ENCODE measurements at regions not wholly inside any gene's neighbourhood (a gene's known extent, or its start where the extent isn't known, plus 50 kb on each side); places are given as distances from the start of the nearest gene placed in this dataset.

DNA sequence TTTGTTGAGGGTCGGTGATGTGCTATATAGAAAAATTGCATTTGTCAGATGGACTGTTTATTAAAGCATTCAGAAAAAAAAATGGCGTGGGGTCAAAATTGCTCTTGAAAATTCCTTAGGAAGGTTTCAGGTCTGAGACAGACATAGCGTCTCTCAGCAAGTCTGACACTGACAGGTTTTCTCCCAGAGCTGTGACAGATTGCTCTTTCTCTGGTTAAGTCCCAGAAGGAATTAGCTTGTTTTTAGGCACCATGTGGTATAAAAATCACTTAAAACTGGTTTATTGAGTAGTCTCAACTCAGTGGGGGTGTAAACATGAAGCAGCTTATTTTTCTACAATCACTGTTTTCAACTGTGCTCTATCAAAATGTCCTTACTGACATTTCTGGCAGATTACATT is 1379.8 kb downstream of the MAT2B start:
- 70% methylated on average over 3 of the region's 3 CpGs for WGBS
- no peak overlapping the region for H3K27ac ChIP-seq (ENCODE audit: low read depth in 1 of 2, low read length in 2 of 2)

DNA sequence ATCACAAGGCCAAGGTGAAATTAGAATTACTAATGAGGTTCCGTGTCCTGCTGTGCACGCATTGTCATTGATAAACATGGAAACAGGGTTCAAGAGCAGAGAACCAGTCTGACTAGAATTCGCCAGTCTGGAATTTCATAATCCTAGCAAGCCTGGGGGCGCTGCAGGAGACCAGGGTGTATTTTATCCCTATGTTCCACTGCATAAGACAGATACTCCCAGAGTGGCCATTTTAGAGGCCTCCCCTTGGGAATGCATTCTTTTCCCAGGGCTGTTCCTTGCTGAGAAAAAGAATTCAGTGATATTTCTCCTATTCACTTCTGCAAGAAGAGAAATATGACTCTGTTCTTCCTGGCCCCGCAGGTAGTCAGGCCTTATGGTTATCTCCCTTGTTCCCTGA is 1387.7 kb downstream of the MAT2B start:
- H3K4me3 ChIP-seq (ENCODE audit: low read depth in 1 of 3, low read length in 3 of 3), result no peak overlapping the region
- DNase-seq (ENCODE audit: low spot score), result no peak
- TF ChIP-seq RAD21 (IDR thresholded peaks at IDR 0.05), result no peak
- TF ChIP-seq ZBTB33 (IDR thresholded peaks at IDR 0.05), result no peak
- TF ChIP-seq RXRA (IDR thresholded peaks at IDR 0.05), result no peak
- no peak for TF ChIP-seq YY1 (IDR thresholded peaks at IDR 0.05)
- TF ChIP-seq, protein P1, sequence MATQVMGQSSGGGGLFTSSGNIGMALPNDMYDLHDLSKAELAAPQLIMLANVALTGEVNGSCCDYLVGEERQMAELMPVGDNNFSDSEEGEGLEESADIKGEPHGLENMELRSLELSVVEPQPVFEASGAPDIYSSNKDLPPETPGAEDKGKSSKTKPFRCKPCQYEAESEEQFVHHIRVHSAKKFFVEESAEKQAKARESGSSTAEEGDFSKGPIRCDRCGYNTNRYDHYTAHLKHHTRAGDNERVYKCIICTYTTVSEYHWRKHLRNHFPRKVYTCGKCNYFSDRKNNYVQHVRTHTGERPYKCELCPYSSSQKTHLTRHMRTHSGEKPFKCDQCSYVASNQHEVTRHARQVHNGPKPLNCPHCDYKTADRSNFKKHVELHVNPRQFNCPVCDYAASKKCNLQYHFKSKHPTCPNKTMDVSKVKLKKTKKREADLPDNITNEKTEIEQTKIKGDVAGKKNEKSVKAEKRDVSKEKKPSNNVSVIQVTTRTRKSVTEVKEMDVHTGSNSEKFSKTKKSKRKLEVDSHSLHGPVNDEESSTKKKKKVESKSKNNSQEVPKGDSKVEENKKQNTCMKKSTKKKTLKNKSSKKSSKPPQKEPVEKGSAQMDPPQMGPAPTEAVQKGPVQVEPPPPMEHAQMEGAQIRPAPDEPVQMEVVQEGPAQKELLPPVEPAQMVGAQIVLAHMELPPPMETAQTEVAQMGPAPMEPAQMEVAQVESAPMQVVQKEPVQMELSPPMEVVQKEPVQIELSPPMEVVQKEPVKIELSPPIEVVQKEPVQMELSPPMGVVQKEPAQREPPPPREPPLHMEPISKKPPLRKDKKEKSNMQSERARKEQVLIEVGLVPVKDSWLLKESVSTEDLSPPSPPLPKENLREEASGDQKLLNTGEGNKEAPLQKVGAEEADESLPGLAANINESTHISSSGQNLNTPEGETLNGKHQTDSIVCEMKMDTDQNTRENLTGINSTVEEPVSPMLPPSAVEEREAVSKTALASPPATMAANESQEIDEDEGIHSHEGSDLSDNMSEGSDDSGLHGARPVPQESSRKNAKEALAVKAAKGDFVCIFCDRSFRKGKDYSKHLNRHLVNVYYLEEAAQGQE (IDR thresholded peaks at IDR 0.05), result no peak
- TF ChIP-seq NR2F2 (IDR thresholded peaks at IDR 0.05), result no peak
- TF ChIP-seq ATF3 (IDR thresholded peaks at IDR 0.05), result no peak
- no peak for TF ChIP-seq HNF4A (conservative IDR thresholded peaks at IDR 0.05)
- TF ChIP-seq TAF1 (conservative IDR thresholded peaks at IDR 0.05), result no peak
- no peak for TF ChIP-seq SP1 (IDR thresholded peaks at IDR 0.05)
- TF ChIP-seq GABPA (IDR thresholded peaks at IDR 0.05 in 1 of 2, conservative IDR thresholded peaks at IDR 0.05 in 1 of 2), result no peak
- TF ChIP-seq EGR1 (IDR thresholded peaks at IDR 0.05; ENCODE audit: low read depth in 2 of 2), result no peak
- no peak for TF ChIP-seq FOXA2 (IDR thresholded peaks at IDR 0.05)
- TF ChIP-seq, protein P2, sequence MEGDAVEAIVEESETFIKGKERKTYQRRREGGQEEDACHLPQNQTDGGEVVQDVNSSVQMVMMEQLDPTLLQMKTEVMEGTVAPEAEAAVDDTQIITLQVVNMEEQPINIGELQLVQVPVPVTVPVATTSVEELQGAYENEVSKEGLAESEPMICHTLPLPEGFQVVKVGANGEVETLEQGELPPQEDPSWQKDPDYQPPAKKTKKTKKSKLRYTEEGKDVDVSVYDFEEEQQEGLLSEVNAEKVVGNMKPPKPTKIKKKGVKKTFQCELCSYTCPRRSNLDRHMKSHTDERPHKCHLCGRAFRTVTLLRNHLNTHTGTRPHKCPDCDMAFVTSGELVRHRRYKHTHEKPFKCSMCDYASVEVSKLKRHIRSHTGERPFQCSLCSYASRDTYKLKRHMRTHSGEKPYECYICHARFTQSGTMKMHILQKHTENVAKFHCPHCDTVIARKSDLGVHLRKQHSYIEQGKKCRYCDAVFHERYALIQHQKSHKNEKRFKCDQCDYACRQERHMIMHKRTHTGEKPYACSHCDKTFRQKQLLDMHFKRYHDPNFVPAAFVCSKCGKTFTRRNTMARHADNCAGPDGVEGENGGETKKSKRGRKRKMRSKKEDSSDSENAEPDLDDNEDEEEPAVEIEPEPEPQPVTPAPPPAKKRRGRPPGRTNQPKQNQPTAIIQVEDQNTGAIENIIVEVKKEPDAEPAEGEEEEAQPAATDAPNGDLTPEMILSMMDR (IDR thresholded peaks at IDR 0.05; ENCODE audit: low read depth, low read length, missing input control), result no peak
- no peaks in the 10 kb centered on the region for H3K36me3 ChIP-seq (ENCODE audit: control insufficient read depth in 4 of 4, insufficient read depth in 3 of 4, low read depth in 1 of 4, low read length in 3 of 4)
- no peaks in the 10 kb centered on the region for H3K27me3 ChIP-seq (ENCODE audit: control insufficient read depth in 4 of 4, insufficient read depth in 4 of 4, low read length in 3 of 4)
- 66% methylated on average over 5 of the region's 5 CpGs for WGBS
- H3K9ac ChIP-seq (ENCODE audit: low read depth in 1 of 2, low read length in 2 of 2), result no peak overlapping the region
- no peak overlapping the region for H3K27ac ChIP-seq (ENCODE audit: low read depth in 1 of 2, low read length in 2 of 2)
- H3K9me3 ChIP-seq (ENCODE audit: control insufficient read depth in 4 of 4, low read length in 3 of 4), result peaks cover 0 to 5% (median 1%) of the 10 kb centered on the region in 4 donors
- no peaks in the 10 kb centered on the region for H3K4me1 ChIP-seq (ENCODE audit: control insufficient read depth in 4 of 4, insufficient read depth in 4 of 4, low read length in 3 of 4)

More for the DNA sequence above, 1379.8 kb downstream of the MAT2B start:
- Histone ChIP-seq H3K9ac (ENCODE audit: low read depth in 1 of 2, low read length in 2 of 2) (no peak overlapping the region), H3K27me3 (ENCODE audit: control insufficient read depth in 4 of 4, insufficient read depth in 4 of 4, low read length in 3 of 4) (no peaks in the 10 kb centered on the region), H3K36me3 (ENCODE audit: control insufficient read depth in 4 of 4, insufficient read depth in 3 of 4, low read depth in 1 of 4, low read length in 3 of 4) (no peaks in the 10 kb centered on the region), H3K9me3 (ENCODE audit: control insufficient read depth in 4 of 4, low read length in 3 of 4) (no peaks in the 10 kb centered on the region), H3K4me3 (ENCODE audit: low read depth in 1 of 3, low read length in 3 of 3) (no peak overlapping the region), H3K4me1 (ENCODE audit: control insufficient read depth in 4 of 4, insufficient read depth in 4 of 4, low read length in 3 of 4) (no peaks in the 10 kb centered on the region)
- TF ChIP-seq HNF4A (conservative IDR thresholded peaks at IDR 0.05) (no peak), TAF1 (conservative IDR thresholded peaks at IDR 0.05) (no peak), RAD21 (IDR thresholded peaks at IDR 0.05) (no peak)
- TF ChIP-seq, protein P1 (IDR thresholded peaks at IDR 0.05), result no peak
- DNase-seq (ENCODE audit: low spot score), result no peak

Data from liver (tissue), 8 donors.